NCI-H2196 (cell line): ENCODE measurements at regions not wholly inside any gene's neighbourhood (a gene's known extent, or its start where the extent isn't known, plus 50 kb on each side); places are given as distances from the start of the nearest gene placed in this dataset.
"Not testable (repeated sequence)": the region's sequence is repeated elsewhere in the genome, so short reads cannot be mapped to it uniquely, and the experiment has no call there.

ENCODE experiments used
- DNase-seq: peaks from one replicate; lab custom pipeline; 2025; ENCODE audit not compliant: unreplicated experiment; lab: John Stamatoyannopoulos, UW

GRCh38 chr17:33989361-33990148 is 265.5 kb upstream of the CCL2 start:
- DNase-seq = no peak

GRCh38 chr17:33990943-33991706 is 264.0 kb upstream of the CCL2 start:
- DNase-seq = no peak

GRCh38 chr17:33992113-33992512 is 263.0 kb upstream of the CCL2 start:
- no peak for DNase-seq

GRCh38 chr17:34000639-34001038 is 254.4 kb upstream of the CCL2 start:
- no peak for DNase-seq

GRCh38 chr17:34001246-34001645 is 253.8 kb upstream of the CCL2 start:
- no peak for DNase-seq

GRCh38 chr17:34006126-34006525 is 249.0 kb upstream of the CCL2 start:
- no peak for DNase-seq

GRCh38 chr17:34008125-34008524 is 247.0 kb upstream of the CCL2 start:
- no peak for DNase-seq

GRCh38 chr17:34009912-34010311 is 245.2 kb upstream of the CCL2 start:
- no peak for DNase-seq

GRCh38 chr17:34010534-34010933 is 244.6 kb upstream of the CCL2 start:
- no peak for DNase-seq

- no peak for DNase-seq
Measured at GRCh38 chr17:34011599-34011998, 243.5 kb upstream of the CCL2 start.

GRCh38 chr17:34012709-34013375 is 242.2 kb upstream of the CCL2 start:
- DNase-seq = no peak

GRCh38 chr17:34015253-34015652 is 239.8 kb upstream of the CCL2 start:
- DNase-seq = no peak

- DNase-seq = no peak
Measured at GRCh38 chr17:34024386-34024785, 230.7 kb upstream of the CCL2 start.

GRCh38 chr17:34024806-34025551 is 230.1 kb upstream of the CCL2 start:
- no peak for DNase-seq

GRCh38 chr17:34030601-34031000 is 224.5 kb upstream of the CCL2 start:
- DNase-seq = not testable (repeated sequence)

GRCh38 chr17:34032305-34032704 is 222.8 kb upstream of the CCL2 start:
- DNase-seq = not testable (repeated sequence)

GRCh38 chr17:34038786-34039185 is 216.3 kb upstream of the CCL2 start:
- not testable (repeated sequence) for DNase-seq

GRCh38 chr17:34039213-34039612 is 215.9 kb upstream of the CCL2 start:
- not testable (repeated sequence) for DNase-seq

- not testable (repeated sequence) for DNase-seq
Measured at GRCh38 chr17:34039759-34040555, 215.1 kb upstream of the CCL2 start.

- no peak for DNase-seq
Measured at GRCh38 chr17:34045990-34046389, 209.1 kb upstream of the CCL2 start.
